Endothelial cell (in vitro differentiated cells): ENCODE measurements at regions not wholly inside any gene's neighbourhood (a gene's known extent, or its start where the extent isn't known, plus 50 kb on each side); places are given as distances from the start of the nearest gene placed in this dataset.

Experiments
- DNase-seq: peaks from one replicate; pipeline ENCODE4 v3.0.0; 2021; ENCODE audit warnings: low spot score
- H3K27ac Mint-ChIP-seq: one replicate; pipeline ENCODE4 v1.8.0; 2021; ENCODE audit warnings: mixed read lengths, inconsistent platforms; ENCODE audit not compliant: unreplicated experiment
- H3K27me3 Mint-ChIP-seq: one replicate; pipeline ENCODE4 v1.8.0; 2021; ENCODE audit warnings: mild to moderate bottlenecking, moderate library complexity, mixed read lengths, inconsistent platforms; ENCODE audit not compliant: unreplicated experiment
- H3K36me3 Mint-ChIP-seq: one replicate; pipeline ENCODE4 v1.8.0; 2021; ENCODE audit warnings: mild to moderate bottlenecking, low read depth, mixed read lengths, inconsistent platforms; ENCODE audit not compliant: unreplicated experiment
- H3K4me1 Mint-ChIP-seq: one replicate; pipeline ENCODE4 v1.8.0; 2021; ENCODE audit warnings: mild to moderate bottlenecking, mixed read lengths, inconsistent platforms; ENCODE audit not compliant: unreplicated experiment
- H3K4me3 Mint-ChIP-seq: one replicate; pipeline ENCODE4 v1.8.0; 2021; ENCODE audit warnings: mild to moderate bottlenecking, mixed read lengths, inconsistent platforms; ENCODE audit not compliant: unreplicated experiment
- H3K9me3 Mint-ChIP-seq: one replicate; pipeline ENCODE4 v1.8.0; 2021; ENCODE audit warnings: mixed read lengths, inconsistent platforms; ENCODE audit not compliant: unreplicated experiment
- CTCF ChIP-seq: fragments of 200-600 bp; sonication (generic); IDR thresholded peaks from one replicate; pipeline ENCODE4 v1.5.0; 2021; ENCODE audit warnings: antibody characterized with exemption; ENCODE audit not compliant: unreplicated experiment

DNA sequence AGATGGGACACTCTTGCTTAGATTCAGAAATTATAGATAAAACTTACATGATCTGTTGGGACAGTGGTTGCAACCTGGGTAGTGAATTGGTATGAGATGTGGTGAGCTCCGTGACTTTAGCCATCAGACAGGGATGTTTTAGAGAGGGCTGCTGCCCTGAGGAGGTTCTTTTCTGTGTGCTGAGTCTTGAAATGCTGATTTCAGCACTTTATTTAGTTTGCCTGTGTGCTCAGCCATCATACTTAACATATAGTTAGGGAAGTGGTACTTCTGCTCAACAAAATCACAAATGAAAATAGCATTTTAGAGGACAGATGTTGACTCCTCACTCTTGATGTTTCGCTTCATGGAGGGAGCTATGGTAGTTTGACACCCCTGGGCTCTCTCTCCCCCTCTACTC lies 95.9 kb upstream of the CDH13 start:
- DNase-seq = no peak
- Mint-ChIP-seq H3K4me1 (no peaks in the 10 kb centered on the region), H3K27me3 (no peaks in the 10 kb centered on the region)

GRCh38 chr16:82527101-82527500 lies 99.7 kb upstream of the CDH13 start:
- no peaks in the 10 kb centered on the region for H3K27me3 Mint-ChIP-seq
- no peaks in the 10 kb centered on the region for H3K36me3 Mint-ChIP-seq
- no peak overlapping the region for H3K27ac Mint-ChIP-seq
- DNase-seq = no peak
- no peak for TF ChIP-seq CTCF
- no peaks in the 10 kb centered on the region for H3K4me1 Mint-ChIP-seq
- H3K4me3 Mint-ChIP-seq = no peak overlapping the region
- peaks cover 6% of the 10 kb centered on the region for H3K9me3 Mint-ChIP-seq

More for the DNA sequence above, 95.9 kb upstream of the CDH13 start:
- no peak overlapping the region for H3K4me3 Mint-ChIP-seq
- no peaks in the 10 kb centered on the region for H3K9me3 Mint-ChIP-seq
- TF ChIP-seq CTCF = no peak
- no peak overlapping the region for H3K27ac Mint-ChIP-seq
- no peaks in the 10 kb centered on the region for H3K36me3 Mint-ChIP-seq

DNA sequence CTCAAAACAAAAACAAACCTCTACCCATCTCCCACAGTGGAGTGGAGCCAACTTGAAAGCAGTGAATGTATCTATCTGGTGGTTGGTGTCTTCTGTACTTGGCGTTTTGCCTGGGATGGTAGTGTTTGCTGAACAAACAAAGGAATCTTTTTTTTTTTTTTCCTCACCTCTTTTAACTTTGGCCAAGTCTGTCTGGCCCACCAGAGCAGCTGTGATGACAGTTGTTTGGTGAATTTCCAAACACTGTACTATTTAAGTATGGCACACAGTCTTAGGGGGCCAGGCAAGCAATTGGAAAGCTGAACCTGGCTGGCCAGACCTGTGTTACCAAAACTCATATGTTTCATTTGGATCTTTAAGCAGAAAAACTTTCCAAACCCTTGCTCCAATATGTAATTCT lies 101.8 kb upstream of the CDH13 start:
- no peak for TF ChIP-seq CTCF
- Mint-ChIP-seq H3K4me3 (no peak overlapping the region), H3K27me3 (no peaks in the 10 kb centered on the region), H3K4me1 (no peaks in the 10 kb centered on the region), H3K36me3 (no peaks in the 10 kb centered on the region), H3K27ac (no peak overlapping the region), H3K9me3 (peaks cover 6% of the 10 kb centered on the region)
- DNase-seq = no peak

- Mint-ChIP-seq H3K27me3 (no peaks in the 10 kb centered on the region), H3K4me3 (no peak overlapping the region), H3K9me3 (peaks cover 6% of the 10 kb centered on the region), H3K36me3 (peaks cover 4% of the 10 kb centered on the region), H3K4me1 (no peaks in the 10 kb centered on the region), H3K27ac (no peak overlapping the region)
- DNase-seq = no peak
- TF ChIP-seq CTCF = no peak
These were observed 103.0 kb upstream of the CDH13 start for GRCh38 chr16:82523815-82524214.

DNA sequence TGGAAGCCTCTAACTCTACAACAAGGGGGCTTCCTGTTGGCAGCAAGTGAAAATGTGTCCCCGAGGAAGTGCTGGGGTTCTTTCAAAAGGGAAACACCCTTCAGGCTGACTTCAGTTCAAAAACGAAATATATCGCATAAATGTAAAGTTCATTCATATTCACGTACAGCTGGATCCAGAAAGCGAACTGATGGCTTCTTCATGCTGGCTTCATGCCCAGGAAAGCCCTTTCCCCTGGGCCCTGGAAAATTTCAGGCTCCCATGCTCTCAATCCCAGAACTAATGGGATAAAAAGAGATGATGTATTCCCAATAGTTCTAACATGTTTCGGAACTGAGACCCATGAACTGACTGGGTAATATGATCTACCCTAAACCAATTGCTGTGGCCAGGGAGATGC lies 104.7 kb upstream of the CDH13 start:
- no peak for TF ChIP-seq CTCF
- Mint-ChIP-seq H3K4me1 (no peaks in the 10 kb centered on the region), H3K36me3 (peaks cover 4% of the 10 kb centered on the region), H3K4me3 (no peak overlapping the region), H3K9me3 (peaks cover 6% of the 10 kb centered on the region), H3K27ac (no peak overlapping the region), H3K27me3 (peaks cover 3% of the 10 kb centered on the region)
- DNase-seq = no peak
